CD4-positive, CD25-positive, alpha-beta regulatory T cell (primary cell): ENCODE measurements at regions not wholly inside any gene's neighbourhood (a gene's known extent, or its start where the extent isn't known, plus 50 kb on each side); places are given as distances from the start of the nearest gene placed in this dataset.
"Not testable (repeated sequence)": the region's sequence is repeated elsewhere in the genome, so short reads cannot be mapped to it uniquely, and the experiment has no call there.

Experiments
- ATAC-seq, 2 donors: fragments of 150-1000 bp; cut with Tn5 transposase; one replicate each; pipeline ENCODE4 v1.10.0; 2021; ENCODE audit warnings: low read depth in 2 of 2, moderate number of reproducible peaks in 2 of 2, moderate library complexity in 1 of 2
- DNase-seq, 3 donors: peaks; one replicate each; pipeline versions ENCODE4 v3.0.0 to v3.0.0-alpha.2; 2012 to 2022; ENCODE audit warnings: mixed read lengths in 1 of 3
- H3K27ac ChIP-seq: one replicate; pipeline ENCODE4 v1.7.0; 2013; ENCODE audit warnings: mild to moderate bottlenecking, low read length; ENCODE audit not compliant: insufficient read depth, poor library complexity, severe bottlenecking
- H3K27me3 ChIP-seq: one replicate; pipeline ENCODE4 v1.7.0; 2013; ENCODE audit warnings: low read length; ENCODE audit not compliant: control insufficient read depth, insufficient read depth
- H3K36me3 ChIP-seq: one replicate; pipeline ENCODE4 v1.7.0; 2013; ENCODE audit warnings: mild to moderate bottlenecking, low read length, moderate library complexity; ENCODE audit not compliant: control insufficient read depth, insufficient read depth
- H3K4me1 ChIP-seq: 2 replicates; pipeline ENCODE4 v1.7.0; 2013; ENCODE audit warnings: mild to moderate bottlenecking, low read length; ENCODE audit not compliant: insufficient read depth, control insufficient read depth, poor library complexity, severe bottlenecking
- H3K4me3 ChIP-seq: one replicate; pipeline ENCODE4 v1.7.0; 2013; ENCODE audit warnings: low read depth, mild to moderate bottlenecking, low read length, moderate library complexity
- H3K9me3 ChIP-seq, 2 experiments: 1 replicate in 1 of 2; 2 replicates in 1 of 2; pipeline ENCODE4 v1.7.0; 2013; ENCODE audit warnings: low read length in 2 of 2, mild to moderate bottlenecking in 1 of 2, moderate library complexity in 1 of 2; ENCODE audit not compliant: control insufficient read depth in 2 of 2
- H3K27ac Mint-ChIP-seq, 3 donors: one replicate each; pipeline ENCODE4 v1.8.0; 2020 to 2022; ENCODE audit warnings: mild to moderate bottlenecking in 3 of 3, mixed read lengths in 3 of 3, moderate library complexity in 2 of 3
- H3K27me3 Mint-ChIP-seq: one replicate; pipeline ENCODE4 v1.8.0; 2022; ENCODE audit warnings: mild to moderate bottlenecking, mixed read lengths
- H3K36me3 Mint-ChIP-seq: one replicate; pipeline ENCODE4 v1.8.0; 2020; ENCODE audit warnings: mixed read lengths
- H3K4me1 Mint-ChIP-seq, 4 donors: one replicate each; pipeline ENCODE4 v1.8.0; 2020 to 2022; ENCODE audit warnings: mixed read lengths in 4 of 4, mild to moderate bottlenecking in 1 of 4
- H3K4me3 Mint-ChIP-seq, 4 donors: one replicate each; pipeline ENCODE4 v1.8.0; 2020 to 2022; ENCODE audit warnings: mild to moderate bottlenecking in 4 of 4, mixed read lengths in 4 of 4, moderate library complexity in 3 of 4
- H3K9me3 Mint-ChIP-seq, 7 donors: one replicate each; pipeline ENCODE4 v1.8.0; 2020 to 2022; ENCODE audit warnings: mixed read lengths in 7 of 7, mild to moderate bottlenecking in 3 of 7, moderate library complexity in 2 of 7

- no peak for ATAC-seq
- no peak overlapping the region for H3K4me3 ChIP-seq
- Mint-ChIP-seq H3K27ac (no peak overlapping the region), H3K9me3 (peaks cover 0 to 6% (median 0%) of the 10 kb centered on the region in 7 donors), H3K4me1 (no peaks in the 10 kb centered on the region), H3K36me3 (no peaks in the 10 kb centered on the region), H3K27me3 (no peaks in the 10 kb centered on the region), H3K4me3 (no peak overlapping the region)
- no peaks in the 10 kb centered on the region for H3K4me1 ChIP-seq
- no peaks in the 10 kb centered on the region for H3K27me3 ChIP-seq
- no peaks in the 10 kb centered on the region for H3K9me3 ChIP-seq
- no peak for DNase-seq
- no peak overlapping the region for H3K27ac ChIP-seq
- H3K36me3 ChIP-seq = no peaks in the 10 kb centered on the region
Measured at GRCh38 chr3:87489892-87490291, 213.5 kb upstream of the POU1F1 start.

GRCh38 chr3:87488765-87489164, 212.4 kb upstream of the POU1F1 start:
- no peak overlapping the region for H3K27ac Mint-ChIP-seq
- H3K4me1 Mint-ChIP-seq = no peaks in the 10 kb centered on the region
- Histone ChIP-seq H3K36me3 (no peaks in the 10 kb centered on the region), H3K4me3 (no peak overlapping the region), H3K4me1 (no peaks in the 10 kb centered on the region), H3K27me3 (no peaks in the 10 kb centered on the region), H3K9me3 (no peaks in the 10 kb centered on the region), H3K27ac (no peak overlapping the region)
- DNase-seq (no peak), ATAC-seq (no peak)
- H3K9me3 Mint-ChIP-seq = peaks cover 0 to 4% (median 0%) of the 10 kb centered on the region in 7 donors
- H3K36me3 Mint-ChIP-seq = no peaks in the 10 kb centered on the region
- H3K27me3 Mint-ChIP-seq = no peaks in the 10 kb centered on the region
- H3K4me3 Mint-ChIP-seq = no peak overlapping the region

- ATAC-seq, H3K36me3 Mint-ChIP-seq, H3K27me3 ChIP-seq, H3K9me3 ChIP-seq, H3K9me3 Mint-ChIP-seq, H3K36me3 ChIP-seq, H3K4me3 ChIP-seq, H3K27ac Mint-ChIP-seq, H3K27ac ChIP-seq, H3K4me3 Mint-ChIP-seq, H3K4me1 Mint-ChIP-seq, H3K4me1 ChIP-seq, H3K27me3 Mint-ChIP-seq: not testable (repeated sequence)
- peak in 1 of 3 donors; percentile 0 for DNase-seq
Measured at GRCh38 chr3:87486635-87487034, 210.3 kb upstream of the POU1F1 start.

- no peaks in the 10 kb centered on the region for H3K9me3 ChIP-seq
- H3K36me3 Mint-ChIP-seq = no peaks in the 10 kb centered on the region
- no peaks in the 10 kb centered on the region for H3K27me3 Mint-ChIP-seq
- H3K4me1 ChIP-seq = no peaks in the 10 kb centered on the region
- ATAC-seq (no peak), DNase-seq (no peak)
- no peaks in the 10 kb centered on the region for H3K4me1 Mint-ChIP-seq
- no peaks in the 10 kb centered on the region for H3K27me3 ChIP-seq
- no peak overlapping the region for H3K27ac Mint-ChIP-seq
- H3K9me3 Mint-ChIP-seq = peaks cover 0 to 2% (median 0%) of the 10 kb centered on the region in 7 donors
- H3K4me3 ChIP-seq = no peak overlapping the region
- H3K36me3 ChIP-seq = no peaks in the 10 kb centered on the region
- no peak overlapping the region for H3K4me3 Mint-ChIP-seq
- no peak overlapping the region for H3K27ac ChIP-seq
Measured at GRCh38 chr3:87486115-87486514, 209.7 kb upstream of the POU1F1 start.

GRCh38 chr3:87478716-87479115, 202.3 kb upstream of the POU1F1 start:
- H3K36me3 ChIP-seq = no peaks in the 10 kb centered on the region
- Mint-ChIP-seq H3K4me1 (no peaks in the 10 kb centered on the region), H3K4me3 (no peak overlapping the region), H3K27me3 (no peaks in the 10 kb centered on the region), H3K9me3 (peaks cover 0 to 5% (median 1%) of the 10 kb centered on the region in 7 donors), H3K27ac (no peak overlapping the region), H3K36me3 (no peaks in the 10 kb centered on the region)
- H3K4me3 ChIP-seq = no peak overlapping the region
- no peaks in the 10 kb centered on the region for H3K9me3 ChIP-seq
- ATAC-seq (no peak), DNase-seq (no peak)
- no peaks in the 10 kb centered on the region for H3K4me1 ChIP-seq
- H3K27ac ChIP-seq = no peak overlapping the region
- H3K27me3 ChIP-seq = no peaks in the 10 kb centered on the region

- Mint-ChIP-seq H3K36me3 (no peaks in the 10 kb centered on the region), H3K9me3 (peaks cover 0 to 4% (median 0%) of the 10 kb centered on the region in 7 donors), H3K4me3 (peak overlapping the region in 1 of 4 donors; percentile 2), H3K27ac (no peak overlapping the region), H3K4me1 (no peaks in the 10 kb centered on the region), H3K27me3 (no peaks in the 10 kb centered on the region)
- no peak for ATAC-seq
- Histone ChIP-seq H3K4me3 (no peak overlapping the region), H3K9me3 (no peaks in the 10 kb centered on the region), H3K27me3 (no peaks in the 10 kb centered on the region), H3K36me3 (no peaks in the 10 kb centered on the region), H3K4me1 (no peaks in the 10 kb centered on the region), H3K27ac (no peak overlapping the region)
- DNase-seq = no peak
Measured at GRCh38 chr3:87473944-87474343, 197.6 kb upstream of the POU1F1 start.

GRCh38 chr3:87468938-87469337, 192.6 kb upstream of the POU1F1 start:
- DNase-seq (no peak), ATAC-seq (no peak)
- H3K4me1 Mint-ChIP-seq = no peaks in the 10 kb centered on the region
- peaks cover 0 to 21% (median 2%) of the 10 kb centered on the region in 7 donors for H3K9me3 Mint-ChIP-seq
- H3K4me3 Mint-ChIP-seq = no peak overlapping the region
- H3K36me3 Mint-ChIP-seq = no peaks in the 10 kb centered on the region
- Histone ChIP-seq H3K9me3 (no peaks in the 10 kb centered on the region), H3K27me3 (no peaks in the 10 kb centered on the region), H3K27ac (no peak overlapping the region), H3K36me3 (no peaks in the 10 kb centered on the region), H3K4me1 (no peaks in the 10 kb centered on the region), H3K4me3 (no peak overlapping the region)
- no peaks in the 10 kb centered on the region for H3K27me3 Mint-ChIP-seq
- no peak overlapping the region for H3K27ac Mint-ChIP-seq

GRCh38 chr3:87468235-87468634, 191.9 kb upstream of the POU1F1 start:
- DNase-seq (no peak), ATAC-seq (no peak)
- H3K4me1 ChIP-seq = no peaks in the 10 kb centered on the region
- no peaks in the 10 kb centered on the region for H3K9me3 ChIP-seq
- H3K4me3 ChIP-seq = no peak overlapping the region
- no peaks in the 10 kb centered on the region for H3K36me3 ChIP-seq
- H3K4me3 Mint-ChIP-seq = no peak overlapping the region
- H3K27ac ChIP-seq = no peak overlapping the region
- no peaks in the 10 kb centered on the region for H3K4me1 Mint-ChIP-seq
- peaks cover 0 to 21% (median 4%) of the 10 kb centered on the region in 7 donors for H3K9me3 Mint-ChIP-seq
- no peaks in the 10 kb centered on the region for H3K27me3 Mint-ChIP-seq
- H3K36me3 Mint-ChIP-seq = no peaks in the 10 kb centered on the region
- no peak overlapping the region for H3K27ac Mint-ChIP-seq
- H3K27me3 ChIP-seq = no peaks in the 10 kb centered on the region
